NCI-H446 treated with DMSO at 0.1 percent for 48 hours (cell line): ENCODE measurements at regions not wholly inside any gene's neighbourhood (a gene's known extent, or its start where the extent isn't known, plus 50 kb on each side); places are given as distances from the start of the nearest gene placed in this dataset.

Source experiments
- DNase-seq: peaks from one replicate; lab custom pipeline; 2025; lab: John Stamatoyannopoulos, UW

DNA sequence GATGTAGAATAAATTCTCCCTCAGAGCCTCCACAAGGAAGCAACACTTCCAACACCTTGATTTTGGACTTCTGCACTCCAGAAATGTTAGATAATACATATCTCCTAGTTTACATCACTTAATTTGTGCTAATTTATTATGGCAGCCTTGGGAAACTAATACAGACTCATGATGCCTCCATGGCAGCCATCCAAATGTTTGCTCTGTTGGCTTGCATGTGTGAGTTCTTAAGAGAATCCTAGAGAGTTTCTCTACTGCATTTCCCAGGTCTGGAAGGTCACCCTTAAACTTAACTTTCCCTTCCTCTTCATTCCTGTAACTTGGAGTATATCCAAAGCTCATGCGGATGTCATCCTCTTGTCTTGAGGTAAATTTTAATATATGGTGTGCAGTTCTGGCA is 956.1 kb downstream of the ADGRL3 start:
- peak; percentile 14 for DNase-seq

DNA sequence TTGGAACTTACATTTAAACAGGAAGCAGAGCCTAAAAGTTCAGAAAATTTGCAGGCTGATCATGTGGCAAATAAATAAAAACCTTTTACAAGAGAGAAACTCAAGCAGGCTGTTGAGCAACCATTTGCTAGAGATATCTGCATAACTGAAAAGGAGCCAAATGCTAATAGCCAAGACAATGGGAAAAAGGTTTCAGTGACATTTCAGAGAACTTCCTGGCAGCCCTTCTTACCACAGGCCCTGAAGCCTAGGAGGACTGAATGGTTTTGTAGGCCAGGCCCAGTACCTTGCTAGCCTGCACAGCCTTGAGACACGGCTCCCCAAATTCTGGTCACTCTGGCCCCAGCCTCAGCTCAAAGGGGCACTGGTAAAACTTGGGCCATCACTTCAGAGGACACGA is 945.1 kb downstream of the ADGRL3 start:
- DNase-seq: no peak

DNA sequence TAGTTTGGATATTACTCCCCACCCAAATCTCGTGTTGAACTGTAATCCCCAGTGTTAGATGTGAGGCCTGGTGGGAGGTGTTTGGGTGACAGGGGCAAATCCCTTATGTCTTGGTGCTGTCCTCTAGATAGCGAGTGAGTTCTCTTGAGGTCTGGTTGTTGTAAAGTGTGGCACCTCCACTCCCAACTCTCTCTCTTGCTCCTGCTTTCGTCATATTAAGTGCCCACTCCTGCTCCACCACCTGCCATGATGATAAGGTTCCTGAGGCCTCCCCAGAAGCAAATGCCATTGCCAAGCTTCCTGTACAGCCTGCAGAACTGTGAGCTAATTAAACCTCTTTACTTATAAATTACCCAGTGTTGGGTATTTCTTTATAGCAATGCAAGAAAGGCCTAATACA is 944.3 kb downstream of the ADGRL3 start:
- DNase-seq: no peak

- no peak for DNase-seq
Observed at GRCh38 chr4:62135565-62136156, 935.5 kb downstream of the ADGRL3 start.

DNA sequence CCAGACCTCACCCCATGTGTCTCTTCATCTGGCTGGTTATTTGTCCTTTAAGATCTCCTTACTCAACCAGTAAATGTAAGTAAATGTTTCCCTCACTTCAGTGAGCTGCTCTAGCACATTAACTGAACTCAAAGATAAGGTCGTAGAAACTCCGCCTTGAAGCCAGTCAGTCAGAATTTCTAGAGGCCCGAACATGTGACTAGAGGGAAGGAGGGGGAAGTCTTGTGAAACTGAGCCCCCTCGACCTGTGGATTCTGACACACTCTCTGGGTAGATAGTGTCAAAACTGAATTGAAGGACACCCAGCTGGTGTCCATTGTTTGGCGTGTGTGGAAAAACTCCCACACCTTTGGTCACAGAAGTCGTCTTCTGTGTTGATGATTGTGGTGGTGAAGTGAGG is 933.9 kb downstream of the ADGRL3 start:
- no peak for DNase-seq

- DNase-seq: no peak
Observed at GRCh38 chr4:62133101-62133897, 933.2 kb downstream of the ADGRL3 start.

- no peak for DNase-seq
Observed at GRCh38 chr4:62131049-62131448, 930.9 kb downstream of the ADGRL3 start.

- no peak for DNase-seq
Observed at GRCh38 chr4:62130637-62131036, 930.5 kb downstream of the ADGRL3 start.

GRCh38 chr4:62130230-62130629 is 930.1 kb downstream of the ADGRL3 start:
- DNase-seq: no peak
